GM18868 (cell line): ENCODE measurements at regions not wholly inside any gene's neighbourhood (a gene's known extent, or its start where the extent isn't known, plus 50 kb on each side); places are given as distances from the start of the nearest gene placed in this dataset.
"Not testable (repeated sequence)": the region's sequence is repeated elsewhere in the genome, so short reads cannot be mapped to it uniquely, and the experiment has no call there.

Experiments used
- ATAC-seq: cut with Tn5 transposase; IDR thresholded peaks from one replicate; pipeline ENCODE4 v1.9.1; 2021; ENCODE audit warnings: mild to moderate bottlenecking, moderate library complexity; ENCODE audit not compliant: unreplicated experiment

DNA sequence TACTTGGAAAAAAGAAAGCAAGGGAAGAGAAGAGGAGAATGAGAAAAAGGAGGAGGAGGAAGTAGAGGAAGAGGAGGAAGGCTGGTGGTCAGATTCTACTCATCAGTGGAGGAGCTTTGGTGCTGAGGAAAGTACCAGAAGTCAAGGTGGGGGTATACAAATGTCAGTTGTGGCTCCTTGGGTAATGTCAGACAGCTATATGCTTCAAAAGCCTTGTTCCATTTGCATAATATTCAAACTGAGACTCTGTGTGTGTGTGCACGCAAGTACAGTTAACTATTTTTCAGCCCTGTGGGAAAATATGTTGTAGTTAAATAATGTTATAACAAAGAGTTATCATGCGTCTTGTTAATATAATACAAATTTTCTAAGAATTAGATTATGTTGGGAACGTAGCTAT, 609.7 kb downstream of the PDCD6IP start:
- peak; percentile 88 for ATAC-seq

DNA sequence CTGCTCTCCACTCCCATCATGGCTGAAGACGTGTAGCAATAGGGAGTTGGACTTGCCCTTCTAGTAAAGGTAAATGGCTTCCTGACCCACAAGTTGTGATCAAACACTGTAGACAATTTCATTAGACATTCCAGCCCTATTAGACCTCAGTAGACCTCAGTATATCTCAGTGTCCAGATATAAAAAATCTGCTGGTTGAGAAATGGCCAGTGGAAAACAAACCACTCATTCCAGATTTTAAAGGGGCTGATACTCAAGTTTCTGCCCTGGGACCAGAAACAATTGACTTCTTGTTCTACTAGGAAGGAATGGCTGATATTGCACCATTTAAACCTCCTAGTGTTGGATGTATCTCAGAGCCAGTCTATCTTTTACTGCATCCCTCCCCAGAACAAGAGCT, 613.2 kb downstream of the PDCD6IP start:
- no peak for ATAC-seq

GRCh38 chr3:34419801-34420200, 621.4 kb downstream of the PDCD6IP start:
- ATAC-seq: no peak

- ATAC-seq: no peak
These were observed 623.3 kb downstream of the PDCD6IP start for GRCh38 chr3:34421762-34422161.

DNA sequence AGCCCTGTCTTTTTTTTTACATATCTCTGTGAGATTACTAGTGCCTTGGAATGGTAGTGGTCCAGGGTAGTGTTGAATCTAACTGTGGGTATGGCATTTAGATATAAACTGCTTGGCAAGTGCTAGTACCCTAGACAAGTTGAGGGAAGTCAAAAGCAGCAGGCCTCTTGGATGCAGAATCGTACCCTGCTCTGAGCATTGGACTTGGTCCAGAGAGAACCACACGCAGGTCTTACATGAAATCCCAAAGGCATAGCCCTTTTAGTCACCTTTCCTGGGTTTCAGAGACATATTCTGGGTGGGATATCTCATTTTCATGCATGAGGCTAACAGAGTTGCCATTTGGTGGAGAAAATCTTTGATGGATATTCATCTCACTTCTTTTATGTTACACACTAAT, 641.4 kb downstream of the PDCD6IP start:
- ATAC-seq: no peak

- no peak for ATAC-seq
These were observed 645.7 kb downstream of the PDCD6IP start for GRCh38 chr3:34444137-34444536.

DNA sequence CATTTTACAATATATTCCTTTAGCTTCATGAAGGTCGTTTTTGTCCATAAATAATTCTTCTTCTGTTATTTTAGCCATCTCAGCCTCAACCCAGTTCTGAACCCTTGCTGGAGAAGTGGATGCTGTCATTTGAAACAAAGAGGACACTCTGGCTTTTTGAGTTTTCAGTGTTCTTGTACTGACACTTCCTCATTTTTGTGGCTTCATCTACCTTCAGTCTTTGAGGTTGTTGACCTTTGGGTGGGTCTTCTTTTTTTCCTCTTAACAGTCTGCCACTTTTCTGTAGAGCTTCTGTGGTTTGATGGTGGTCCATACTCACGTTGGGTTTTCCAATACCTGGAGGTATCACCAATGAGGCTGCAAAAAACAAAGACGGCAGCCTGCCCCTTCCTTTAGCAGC, 650.9 kb downstream of the PDCD6IP start:
- ATAC-seq: no peak

GRCh38 chr3:34463414-34463813, 665.0 kb downstream of the PDCD6IP start:
- ATAC-seq: no peak

DNA sequence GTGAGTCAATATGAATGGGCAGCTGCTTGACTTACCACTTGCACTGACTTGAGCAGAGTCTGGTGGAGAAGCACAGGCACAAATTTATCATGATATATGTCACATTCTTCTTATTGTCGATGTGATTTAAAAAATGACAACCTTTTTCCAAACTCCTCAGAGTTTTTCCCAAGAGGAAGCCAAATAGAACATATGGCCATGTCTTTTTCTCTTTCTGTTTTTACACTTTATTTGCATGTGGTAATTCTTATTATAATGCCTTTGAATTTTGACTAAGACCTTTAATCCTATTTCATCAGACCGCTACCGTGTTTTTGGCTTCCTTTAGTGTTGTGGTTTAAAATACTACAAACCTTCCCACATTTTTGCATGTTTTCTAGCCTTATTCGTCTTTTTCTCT, 666.2 kb downstream of the PDCD6IP start:
- no peak for ATAC-seq

GRCh38 chr3:34475851-34476250, 677.4 kb downstream of the PDCD6IP start:
- ATAC-seq: no peak

- no peak for ATAC-seq
These were observed 685.0 kb downstream of the PDCD6IP start for GRCh38 chr3:34483311-34483887.

DNA sequence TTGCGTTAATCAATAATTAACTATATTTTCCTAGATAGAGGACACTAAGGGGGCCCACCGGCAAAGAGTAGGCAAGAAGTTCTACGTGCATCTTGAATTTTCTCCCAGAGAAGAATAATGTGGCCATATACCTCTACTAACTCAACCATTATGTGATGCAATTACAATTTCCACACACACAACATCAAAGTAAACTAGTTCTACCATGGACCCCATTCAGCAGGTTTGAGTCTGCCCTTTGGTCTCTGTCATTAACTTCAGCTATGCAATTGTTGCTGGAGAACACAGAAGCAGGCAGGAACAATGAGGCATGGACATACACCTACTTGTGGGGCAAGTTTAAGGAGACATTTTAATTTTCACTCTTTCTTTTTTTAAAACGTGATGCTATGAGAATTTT, 705.9 kb downstream of the PDCD6IP start:
- no peak for ATAC-seq

- no peak for ATAC-seq
These were observed 706.3 kb downstream of the PDCD6IP start for GRCh38 chr3:34504775-34505174.

- no peak for ATAC-seq
These were observed 710.3 kb downstream of the PDCD6IP start for GRCh38 chr3:34508732-34509131.

- no peak for ATAC-seq
These were observed 713.5 kb downstream of the PDCD6IP start for GRCh38 chr3:34511891-34512290.

- ATAC-seq: not testable (repeated sequence)
These were observed 720.6 kb downstream of the PDCD6IP start for GRCh38 chr3:34519008-34519407.

GRCh38 chr3:34531156-34531555, 732.7 kb downstream of the PDCD6IP start:
- no peak for ATAC-seq

- no peak for ATAC-seq
These were observed 735.0 kb downstream of the PDCD6IP start for GRCh38 chr3:34533451-34533850.

- no peak for ATAC-seq
These were observed 735.6 kb downstream of the PDCD6IP start for GRCh38 chr3:34534013-34534412.

DNA sequence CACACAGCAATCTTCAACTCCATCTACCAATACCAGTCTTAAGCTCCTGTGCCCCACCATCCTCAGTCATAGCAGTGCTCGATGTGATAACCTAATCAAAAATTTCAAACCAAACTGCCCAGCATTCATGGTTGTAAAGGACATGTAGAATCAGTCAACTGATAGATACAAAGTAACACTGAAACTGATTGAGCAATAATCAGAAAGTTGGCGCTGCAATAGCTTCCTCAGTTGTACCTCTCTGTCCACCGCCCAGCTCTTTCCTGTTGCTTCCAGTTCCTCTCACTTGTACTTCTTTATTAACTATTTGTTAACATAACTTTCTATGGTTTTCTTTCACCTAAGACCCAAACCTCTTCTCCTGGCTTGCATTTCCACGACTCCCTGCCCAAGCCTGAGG, 745.7 kb downstream of the PDCD6IP start:
- no peak for ATAC-seq

GRCh38 chr3:34547297-34547920, 749.0 kb downstream of the PDCD6IP start:
- ATAC-seq: no peak

DNA sequence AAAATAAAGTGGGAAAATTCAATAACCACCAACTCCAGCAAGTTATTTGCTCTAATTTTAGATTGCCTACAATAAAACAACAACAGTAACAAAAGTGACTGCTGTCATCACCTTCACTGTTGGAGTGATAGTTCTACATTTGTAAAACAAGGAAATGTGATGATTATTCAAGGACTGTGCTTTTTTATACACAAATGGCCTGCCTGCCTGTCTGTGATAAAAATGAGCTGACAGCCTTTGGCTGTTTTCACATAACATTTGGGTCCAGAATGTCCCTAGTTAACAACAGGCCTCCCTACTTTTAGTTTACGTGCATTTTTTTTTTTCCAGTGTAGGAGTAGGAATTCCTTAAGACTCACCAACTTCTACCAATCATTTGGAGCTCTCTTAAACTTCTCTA, 768.8 kb downstream of the PDCD6IP start:
- ATAC-seq: no peak

- ATAC-seq: no peak
These were observed 770.3 kb downstream of the PDCD6IP start for GRCh38 chr3:34568766-34569165.
